ENCODE measurements at regions not wholly inside any gene's neighbourhood (a gene's known extent, or its start where the extent isn't known, plus 50 kb on each side); places are given as distances from the start of the nearest gene placed in this dataset.
A peak's percentile ranks its signal among the peaks of the same experiment; 100 is the strongest.
"Not testable (repeated sequence)": the region's sequence is repeated elsewhere in the genome, so short reads cannot be mapped to it uniquely, and the experiment has no call there.

- DNase-seq: peak; percentile 66
- Histone ChIP-seq H3K9me3 (no peaks in the 10 kb centered on the region), H3K36me3 (no peaks in the 10 kb centered on the region), H3K4me1 (no peaks in the 10 kb centered on the region), H3K4me3 (no peak overlapping the region), H3K9ac (ENCODE audit: low read depth in 2 of 2, low read length in 2 of 2) (no peak overlapping the region), H3K27me3 (no peaks in the 10 kb centered on the region), H3K27ac (no peak overlapping the region)
- intact Hi-C loops (cut with DNase I): loop anchor here (10.0 kb wide), 1 partner anchor 241 kb away; no protein-coding TSS in a partner anchor
- TF ChIP-seq, protein P1, sequence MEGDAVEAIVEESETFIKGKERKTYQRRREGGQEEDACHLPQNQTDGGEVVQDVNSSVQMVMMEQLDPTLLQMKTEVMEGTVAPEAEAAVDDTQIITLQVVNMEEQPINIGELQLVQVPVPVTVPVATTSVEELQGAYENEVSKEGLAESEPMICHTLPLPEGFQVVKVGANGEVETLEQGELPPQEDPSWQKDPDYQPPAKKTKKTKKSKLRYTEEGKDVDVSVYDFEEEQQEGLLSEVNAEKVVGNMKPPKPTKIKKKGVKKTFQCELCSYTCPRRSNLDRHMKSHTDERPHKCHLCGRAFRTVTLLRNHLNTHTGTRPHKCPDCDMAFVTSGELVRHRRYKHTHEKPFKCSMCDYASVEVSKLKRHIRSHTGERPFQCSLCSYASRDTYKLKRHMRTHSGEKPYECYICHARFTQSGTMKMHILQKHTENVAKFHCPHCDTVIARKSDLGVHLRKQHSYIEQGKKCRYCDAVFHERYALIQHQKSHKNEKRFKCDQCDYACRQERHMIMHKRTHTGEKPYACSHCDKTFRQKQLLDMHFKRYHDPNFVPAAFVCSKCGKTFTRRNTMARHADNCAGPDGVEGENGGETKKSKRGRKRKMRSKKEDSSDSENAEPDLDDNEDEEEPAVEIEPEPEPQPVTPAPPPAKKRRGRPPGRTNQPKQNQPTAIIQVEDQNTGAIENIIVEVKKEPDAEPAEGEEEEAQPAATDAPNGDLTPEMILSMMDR (IDR thresholded peaks at IDR 0.05): peak; percentile 62
Measured at GRCh38 chrX:136953867-136954787, 73.6 kb upstream of the RBMX start.

- intact Hi-C loops (cut with DNase I): loop anchor here (10.0 kb wide), 1 partner anchor 245 kb away; no protein-coding TSS in a partner anchor
- H3K4me1 ChIP-seq: no peaks in the 10 kb centered on the region
- TF ChIP-seq, protein P1 (IDR thresholded peaks at IDR 0.05): no peak
Measured at GRCh38 chrX:136950211-136950610, 69.7 kb upstream of the RBMX start.

GRCh38 chrX:136941396-136942337, 61.1 kb upstream of the RBMX start:
- Histone ChIP-seq H3K4me3 (no peak overlapping the region), H3K9me3 (no peaks in the 10 kb centered on the region), H3K36me3 (no peaks in the 10 kb centered on the region), H3K27me3 (no peaks in the 10 kb centered on the region), H3K27ac (no peak overlapping the region), H3K9ac (ENCODE audit: low read depth in 2 of 2, low read length in 2 of 2) (no peak overlapping the region), H3K4me1 (no peaks in the 10 kb centered on the region)
- TF ChIP-seq, protein P1 (IDR thresholded peaks at IDR 0.05): no peak
- DNase-seq: no peak
- intact Hi-C loops (cut with DNase I): no loop called here

More at GRCh38 chrX:136950211-136950610, 69.7 kb upstream of the RBMX start:
- no peak for DNase-seq
- Histone ChIP-seq H3K4me3 (no peak overlapping the region), H3K27me3 (no peaks in the 10 kb centered on the region), H3K36me3 (no peaks in the 10 kb centered on the region), H3K27ac (no peak overlapping the region), H3K9me3 (no peaks in the 10 kb centered on the region), H3K9ac (ENCODE audit: low read depth in 2 of 2, low read length in 2 of 2) (no peak overlapping the region)

- TF ChIP-seq, protein P1 (IDR thresholded peaks at IDR 0.05): no peak
- DNase-seq: no peak
- intact Hi-C loops (cut with DNase I): no loop called here
- H3K27ac ChIP-seq: no peak overlapping the region
- no peak overlapping the region for H3K9ac ChIP-seq (ENCODE audit: low read depth in 2 of 2, low read length in 2 of 2)
- no peaks in the 10 kb centered on the region for H3K4me1 ChIP-seq
- H3K4me3 ChIP-seq: no peak overlapping the region
- no peaks in the 10 kb centered on the region for H3K9me3 ChIP-seq
- H3K36me3 ChIP-seq: no peaks in the 10 kb centered on the region
- H3K27me3 ChIP-seq: no peaks in the 10 kb centered on the region
Measured at GRCh38 chrX:136936183-136936549, 55.6 kb upstream of the RBMX start.

GRCh38 chrX:136935533-136936182, 55.1 kb upstream of the RBMX start:
- not testable (repeated sequence) for DNase-seq, H3K4me3 ChIP-seq

GRCh38 chrX:136934652-136935051, 54.1 kb upstream of the RBMX start:
- H3K36me3 ChIP-seq; H3K27ac ChIP-seq; H3K27me3 ChIP-seq; H3K9ac ChIP-seq (ENCODE audit: low read depth in 2 of 2, low read length in 2 of 2); H3K4me3 ChIP-seq; intact Hi-C loops (cut with DNase I); H3K9me3 ChIP-seq; H3K4me1 ChIP-seq; DNase-seq: not testable (repeated sequence)

More at GRCh38 chrX:136935533-136936182, 55.1 kb upstream of the RBMX start:
- H3K27ac ChIP-seq; H3K9me3 ChIP-seq; H3K27me3 ChIP-seq; intact Hi-C loops (cut with DNase I); H3K36me3 ChIP-seq; H3K4me1 ChIP-seq; H3K9ac ChIP-seq (ENCODE audit: low read depth in 2 of 2, low read length in 2 of 2): not testable (repeated sequence)
